AG04450 (cell line): ENCODE measurements at regions not wholly inside any gene's neighbourhood (a gene's known extent, or its start where the extent isn't known, plus 50 kb on each side); places are given as distances from the start of the nearest gene placed in this dataset.

ENCODE experiments used
- CTCF ChIA-PET: fragments of 300-600, 350-600 bp; formaldehyde crosslinking; extraction: SDS; loops from one replicate; lab custom pipeline; 2022; ENCODE audit warnings: antibody characterized with exemption, inconsistent platforms; lab: Charles Lee
- POLR2A ChIA-PET: fragments of 350-600 bp; formaldehyde crosslinking; extraction: SDS; loops from one replicate; lab custom pipeline; 2021; ENCODE audit warnings: antibody characterized with exemption, inconsistent platforms; lab: Yijun Ruan, JAX
- DNase-seq: peaks from one replicate; pipeline ENCODE4 v3.0.0-alpha.2; 2011; ENCODE audit warnings: low read depth, low spot score
- H3K27ac ChIP-seq: one replicate; pipeline ENCODE4 v1.5.1; 2012; ENCODE audit warnings: low read depth, low read length, control low read depth
- H3K27me3 ChIP-seq: one replicate; pipeline ENCODE4 v1.6.0; 2012; ENCODE audit warnings: low read length; ENCODE audit not compliant: control insufficient read depth, insufficient read depth
- H3K4me3 ChIP-seq: 2 replicates; pipeline ENCODE4 v1.5.1; 2011; ENCODE audit warnings: mild to moderate bottlenecking, low read depth, low read length, control low read depth
- H3K9me3 ChIP-seq: 2 replicates; pipeline ENCODE4 v1.5.1; 2012; ENCODE audit warnings: low read length; ENCODE audit not compliant: control insufficient read depth, insufficient read depth
- TF ChIP-seq, protein P1 (sequence below): IDR thresholded peaks from 2 replicates; pipeline ENCODE4 v1.5.1; 2011; ENCODE audit warnings: low read depth, low read length, control low read depth, inconsistent platforms

DNA sequence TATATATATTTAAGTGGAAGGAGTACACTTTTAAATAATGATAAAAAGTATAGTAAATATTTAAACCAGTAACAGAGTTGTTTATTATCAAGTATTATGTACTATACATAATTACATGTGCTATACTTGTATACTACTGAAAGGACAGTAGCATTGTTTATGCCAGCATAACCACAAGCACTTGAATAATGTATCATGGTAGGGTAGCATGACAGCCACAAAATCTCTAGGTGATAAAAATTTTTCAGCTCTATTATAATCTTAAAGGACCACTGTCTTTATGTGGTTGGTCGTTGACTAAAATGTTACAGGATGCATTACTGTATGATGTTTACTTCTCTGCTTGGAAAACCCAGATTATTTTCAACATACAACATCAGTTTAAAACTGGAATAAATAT lies 349.2 kb downstream of the CASP12 start:
- POLR2A ChIA-PET: no interaction called here
- CTCF ChIA-PET: no interaction called here

DNA sequence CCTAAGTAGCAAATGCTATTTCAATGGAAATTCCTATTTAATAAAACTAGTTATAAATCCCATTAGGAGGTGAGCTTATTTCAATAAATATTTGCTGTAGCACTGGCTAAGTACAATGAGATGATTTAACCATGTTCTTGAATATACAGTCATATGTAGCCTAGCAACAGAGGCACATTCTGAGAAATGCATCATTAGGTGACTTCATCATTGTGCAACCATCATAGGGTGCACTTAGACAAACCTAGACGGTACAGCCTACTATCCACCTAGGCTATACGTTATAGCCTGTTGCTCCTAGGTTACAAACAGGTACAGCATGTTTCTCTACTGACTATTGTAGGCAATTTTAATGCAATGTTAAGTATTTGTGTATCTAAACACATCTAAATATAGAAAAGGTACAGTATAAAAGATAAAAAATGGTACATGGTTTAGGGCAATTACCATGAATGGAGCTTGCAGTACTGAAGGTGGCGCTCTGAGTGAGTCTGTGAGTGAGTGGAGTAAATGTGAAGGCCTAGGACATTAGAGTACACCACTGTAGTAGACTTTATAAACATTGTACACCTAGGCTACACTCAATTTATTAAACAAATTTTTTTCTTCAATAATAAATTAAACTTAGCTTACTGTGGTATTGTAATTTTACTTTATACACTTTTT lies 350.1 kb downstream of the CASP12 start:
- CTCF ChIA-PET: no interaction called here
- DNase-seq: no peak
- H3K27ac ChIP-seq: no peak overlapping the region

More for the DNA sequence above, 349.2 kb downstream of the CASP12 start:
- Histone ChIP-seq H3K4me3 (no peak overlapping the region), H3K27ac (no peak overlapping the region), H3K9me3 (no peaks in the 10 kb centered on the region), H3K27me3 (no peaks in the 10 kb centered on the region)
- no peak for DNase-seq
- TF ChIP-seq, protein P1, sequence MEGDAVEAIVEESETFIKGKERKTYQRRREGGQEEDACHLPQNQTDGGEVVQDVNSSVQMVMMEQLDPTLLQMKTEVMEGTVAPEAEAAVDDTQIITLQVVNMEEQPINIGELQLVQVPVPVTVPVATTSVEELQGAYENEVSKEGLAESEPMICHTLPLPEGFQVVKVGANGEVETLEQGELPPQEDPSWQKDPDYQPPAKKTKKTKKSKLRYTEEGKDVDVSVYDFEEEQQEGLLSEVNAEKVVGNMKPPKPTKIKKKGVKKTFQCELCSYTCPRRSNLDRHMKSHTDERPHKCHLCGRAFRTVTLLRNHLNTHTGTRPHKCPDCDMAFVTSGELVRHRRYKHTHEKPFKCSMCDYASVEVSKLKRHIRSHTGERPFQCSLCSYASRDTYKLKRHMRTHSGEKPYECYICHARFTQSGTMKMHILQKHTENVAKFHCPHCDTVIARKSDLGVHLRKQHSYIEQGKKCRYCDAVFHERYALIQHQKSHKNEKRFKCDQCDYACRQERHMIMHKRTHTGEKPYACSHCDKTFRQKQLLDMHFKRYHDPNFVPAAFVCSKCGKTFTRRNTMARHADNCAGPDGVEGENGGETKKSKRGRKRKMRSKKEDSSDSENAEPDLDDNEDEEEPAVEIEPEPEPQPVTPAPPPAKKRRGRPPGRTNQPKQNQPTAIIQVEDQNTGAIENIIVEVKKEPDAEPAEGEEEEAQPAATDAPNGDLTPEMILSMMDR: no peak

DNA sequence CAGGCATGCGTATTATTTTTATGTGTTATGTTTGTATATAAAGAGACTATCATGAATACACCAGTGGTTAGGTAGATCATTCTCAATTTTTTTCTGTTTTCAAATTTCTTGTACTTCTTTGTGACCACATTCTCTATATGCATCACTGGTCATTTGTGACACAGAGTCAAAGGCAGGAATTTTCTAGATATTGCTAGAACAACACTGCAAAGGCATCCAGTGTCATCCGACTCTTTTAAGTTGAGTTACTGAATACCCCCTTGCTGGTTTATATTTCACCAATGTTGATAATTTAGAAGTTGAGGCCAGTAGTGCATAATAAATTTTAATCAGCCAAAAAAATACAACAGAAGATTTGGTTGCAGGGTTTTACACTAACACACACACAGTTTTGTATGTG lies 351.8 kb downstream of the CASP12 start:
- DNase-seq: no peak
- Histone ChIP-seq H3K27me3 (no peaks in the 10 kb centered on the region), H3K4me3 (no peak overlapping the region), H3K9me3 (no peaks in the 10 kb centered on the region), H3K27ac (no peak overlapping the region)
- TF ChIP-seq, protein P1: no peak
- ChIA-PET POLR2A (no interaction called here), CTCF (no interaction called here)

More for the DNA sequence above, 350.1 kb downstream of the CASP12 start:
- no peak overlapping the region for H3K4me3 ChIP-seq
- H3K27me3 ChIP-seq: no peaks in the 10 kb centered on the region
- TF ChIP-seq, protein P1: no peak
- POLR2A ChIA-PET: no interaction called here
- no peaks in the 10 kb centered on the region for H3K9me3 ChIP-seq

GRCh38 chr11:104541701-104542100 lies 356.6 kb downstream of the CASP12 start:
- DNase-seq: no peak
- POLR2A ChIA-PET: no interaction called here
- CTCF ChIA-PET: no interaction called here

GRCh38 chr11:104538313-104538712 lies 359.9 kb downstream of the CASP12 start:
- no peaks in the 10 kb centered on the region for H3K9me3 ChIP-seq
- no peak overlapping the region for H3K4me3 ChIP-seq
- POLR2A ChIA-PET: no interaction called here

More at GRCh38 chr11:104541701-104542100, 356.6 kb downstream of the CASP12 start:
- no peak overlapping the region for H3K27ac ChIP-seq
- TF ChIP-seq, protein P1: no peak
- H3K4me3 ChIP-seq: no peak overlapping the region
- no peaks in the 10 kb centered on the region for H3K27me3 ChIP-seq
- no peaks in the 10 kb centered on the region for H3K9me3 ChIP-seq

More at GRCh38 chr11:104538313-104538712, 359.9 kb downstream of the CASP12 start:
- Histone ChIP-seq H3K27ac (no peak overlapping the region), H3K27me3 (no peaks in the 10 kb centered on the region)
- TF ChIP-seq, protein P1: no peak
- CTCF ChIA-PET: no interaction called here
- DNase-seq: no peak
